Stimulated activated naive B cell treated with anti-CD40 and anti-IgM and Interleukin-4, amounts not matched to agents 10 μg/mL and 1 μg/mL and 100 μg/mL, for 72 hours (primary cell): ENCODE measurements at regions not wholly inside any gene's neighbourhood (a gene's known extent, or its start where the extent isn't known, plus 50 kb on each side); places are given as distances from the start of the nearest gene placed in this dataset.

Experiments used
- ATAC-seq, 2 donors: fragments of 150-1000 bp; cut with Tn5 transposase; replicated peaks; 2 replicates each; pipeline ENCODE4 v1.10.0; 2021; ENCODE audit warnings: moderate library complexity in 1 of 2
- DNase-seq: peaks from one replicate; pipeline ENCODE4 v3.0.0; 2021
- H3K27ac Mint-ChIP-seq: one replicate; pipeline ENCODE4 v1.8.0; 2022; ENCODE audit warnings: mild to moderate bottlenecking, mixed read lengths
- H3K27me3 Mint-ChIP-seq, 2 donors: one replicate each; pipeline ENCODE4 v1.8.0; 2022; ENCODE audit warnings: mixed read lengths in 2 of 2
- H3K36me3 Mint-ChIP-seq, 2 donors: one replicate each; pipeline ENCODE4 v1.8.0; 2022; ENCODE audit warnings: mixed read lengths in 2 of 2, mild to moderate bottlenecking in 1 of 2
- H3K4me1 Mint-ChIP-seq, 2 donors: one replicate each; pipeline ENCODE4 v1.8.0; 2022; ENCODE audit warnings: mixed read lengths in 2 of 2, mild to moderate bottlenecking in 1 of 2
- H3K4me3 Mint-ChIP-seq, 2 donors: one replicate each; pipeline ENCODE4 v1.8.0; 2022; ENCODE audit warnings: mild to moderate bottlenecking in 2 of 2, mixed read lengths in 2 of 2, moderate library complexity in 1 of 2
- H3K9me3 Mint-ChIP-seq, 2 donors: one replicate each; pipeline ENCODE4 v1.8.0; 2022; ENCODE audit warnings: mixed read lengths in 2 of 2, mild to moderate bottlenecking in 1 of 2

- H3K9me3 Mint-ChIP-seq, result no peaks in the 10 kb centered on the region
- H3K4me3 Mint-ChIP-seq, result no peak overlapping the region
- DNase-seq (no peak), ATAC-seq (no peak)
- no peaks in the 10 kb centered on the region for H3K27me3 Mint-ChIP-seq
- no peaks in the 10 kb centered on the region for H3K36me3 Mint-ChIP-seq
- H3K4me1 Mint-ChIP-seq, result peaks cover 11 to 13% of the 10 kb centered on the region in 2 donors
- H3K27ac Mint-ChIP-seq, result peak overlapping the region; percentile 10
These were observed 98.1 kb upstream of the ARHGEF3 start for GRCh38 chr3:56899851-56900250.

- no peaks in the 10 kb centered on the region for H3K27me3 Mint-ChIP-seq
- H3K27ac Mint-ChIP-seq, result no peak overlapping the region
- H3K4me1 Mint-ChIP-seq, result peaks cover 9 to 17% of the 10 kb centered on the region in 2 donors
- H3K9me3 Mint-ChIP-seq, result no peaks in the 10 kb centered on the region
- ATAC-seq (no peak), DNase-seq (no peak)
- H3K4me3 Mint-ChIP-seq, result no peak overlapping the region
- no peaks in the 10 kb centered on the region for H3K36me3 Mint-ChIP-seq
These were observed 97.3 kb upstream of the ARHGEF3 start for GRCh38 chr3:56899078-56899477.

GRCh38 chr3:56896357-56896756 lies 94.6 kb upstream of the ARHGEF3 start:
- no peaks in the 10 kb centered on the region for H3K36me3 Mint-ChIP-seq
- H3K9me3 Mint-ChIP-seq, result no peaks in the 10 kb centered on the region
- H3K4me1 Mint-ChIP-seq, result peaks cover 6 to 17% of the 10 kb centered on the region in 2 donors
- H3K27me3 Mint-ChIP-seq, result no peaks in the 10 kb centered on the region
- DNase-seq (no peak), ATAC-seq (no peak)
- no peak overlapping the region for H3K4me3 Mint-ChIP-seq
- H3K27ac Mint-ChIP-seq, result no peak overlapping the region

- Mint-ChIP-seq H3K4me3 (peak overlapping the region in 1 of 2 donors; percentile 8), H3K4me1 (peaks cover 6 to 15% of the 10 kb centered on the region in 2 donors), H3K9me3 (no peaks in the 10 kb centered on the region), H3K27ac (no peak overlapping the region), H3K36me3 (no peaks in the 10 kb centered on the region), H3K27me3 (no peaks in the 10 kb centered on the region)
- ATAC-seq (peak; percentile 90 to 94), DNase-seq (no peak)
These were observed 93.2 kb upstream of the ARHGEF3 start for GRCh38 chr3:56894881-56895431.

DNA sequence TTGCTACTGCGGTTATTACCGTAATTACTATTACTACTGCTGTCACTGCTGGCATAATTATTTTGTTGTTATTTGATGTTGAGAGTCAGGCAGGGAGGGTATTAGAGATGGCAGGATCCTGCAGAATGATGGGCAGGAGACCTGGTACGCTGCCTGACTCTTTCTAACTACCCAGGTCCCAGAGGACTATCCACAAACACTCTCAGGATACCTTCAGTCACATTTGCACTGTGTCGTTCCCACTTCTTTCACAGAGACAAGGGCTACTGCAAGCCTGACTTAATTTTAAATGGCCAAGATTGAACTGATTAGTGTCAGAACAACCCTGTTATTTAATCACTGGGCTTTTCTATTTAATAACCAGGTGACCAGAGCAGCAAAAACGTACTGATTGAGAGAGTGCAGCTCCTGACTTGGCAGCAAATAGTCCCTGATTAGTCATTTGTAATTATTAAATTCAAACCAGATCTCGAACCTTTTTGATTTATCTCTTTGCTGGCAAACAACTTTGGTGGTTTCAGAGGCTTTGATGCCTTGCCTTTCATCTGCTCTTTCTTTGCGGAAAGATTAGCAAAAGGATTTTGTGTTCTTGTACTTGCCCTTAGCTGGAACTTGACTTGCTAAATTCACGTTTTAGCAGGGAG lies 88.8 kb upstream of the ARHGEF3 start:
- H3K9me3 Mint-ChIP-seq, result no peaks in the 10 kb centered on the region
- no peak overlapping the region for H3K27ac Mint-ChIP-seq
- H3K36me3 Mint-ChIP-seq, result no peaks in the 10 kb centered on the region
- no peaks in the 10 kb centered on the region for H3K27me3 Mint-ChIP-seq
- H3K4me1 Mint-ChIP-seq, result peaks cover 24 to 30% of the 10 kb centered on the region in 2 donors
- DNase-seq (no peak), ATAC-seq (no peak)
- H3K4me3 Mint-ChIP-seq, result no peak overlapping the region

- Mint-ChIP-seq H3K27me3 (no peaks in the 10 kb centered on the region), H3K27ac (no peak overlapping the region), H3K36me3 (no peaks in the 10 kb centered on the region), H3K4me3 (no peak overlapping the region), H3K4me1 (peaks cover 22% of the 10 kb centered on the region in 2 donors), H3K9me3 (no peaks in the 10 kb centered on the region)
- DNase-seq (no peak), ATAC-seq (no peak)
These were observed 87.4 kb upstream of the ARHGEF3 start for GRCh38 chr3:56889131-56889530.

DNA sequence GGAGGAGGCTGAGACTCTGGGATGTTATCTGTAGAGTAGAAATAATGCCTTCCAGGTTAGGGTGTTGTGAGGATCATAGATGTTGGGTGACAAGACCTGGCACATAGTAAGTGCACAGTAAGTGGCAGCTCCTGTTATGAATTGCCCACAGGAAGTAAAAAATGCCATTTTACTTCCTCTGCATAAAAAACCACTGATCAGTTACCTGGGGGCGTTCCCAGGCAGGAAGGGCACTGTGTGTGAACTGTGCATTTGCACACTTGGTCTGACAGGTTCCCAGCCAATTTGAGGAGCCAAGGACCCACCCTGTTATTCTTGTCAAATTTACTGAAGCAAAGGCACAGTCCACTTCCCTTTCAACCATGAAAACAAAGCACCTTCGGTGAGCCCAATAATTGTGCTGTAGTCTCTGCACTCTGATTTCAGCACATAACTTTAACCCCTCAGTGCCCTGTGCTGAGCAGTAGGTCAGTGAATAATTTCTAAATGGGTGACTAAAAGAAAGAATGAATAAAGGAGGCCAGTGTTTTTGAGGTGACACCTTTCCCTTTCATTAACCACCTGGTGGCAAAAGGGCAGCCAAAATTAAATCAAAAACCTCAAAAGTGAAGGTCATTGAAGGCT lies 85.8 kb upstream of the ARHGEF3 start:
- Mint-ChIP-seq H3K36me3 (no peaks in the 10 kb centered on the region), H3K9me3 (no peaks in the 10 kb centered on the region), H3K27ac (peak overlapping the region; percentile 37), H3K27me3 (no peaks in the 10 kb centered on the region), H3K4me3 (peak overlapping the region; percentile 3 to 25), H3K4me1 (peaks cover 20 to 25% of the 10 kb centered on the region in 2 donors)
- DNase-seq (no peak), ATAC-seq (peak; percentile 89 to 90)

GRCh38 chr3:56886314-56886713 lies 84.6 kb upstream of the ARHGEF3 start:
- peaks cover 20 to 25% of the 10 kb centered on the region in 2 donors for H3K4me1 Mint-ChIP-seq

DNA sequence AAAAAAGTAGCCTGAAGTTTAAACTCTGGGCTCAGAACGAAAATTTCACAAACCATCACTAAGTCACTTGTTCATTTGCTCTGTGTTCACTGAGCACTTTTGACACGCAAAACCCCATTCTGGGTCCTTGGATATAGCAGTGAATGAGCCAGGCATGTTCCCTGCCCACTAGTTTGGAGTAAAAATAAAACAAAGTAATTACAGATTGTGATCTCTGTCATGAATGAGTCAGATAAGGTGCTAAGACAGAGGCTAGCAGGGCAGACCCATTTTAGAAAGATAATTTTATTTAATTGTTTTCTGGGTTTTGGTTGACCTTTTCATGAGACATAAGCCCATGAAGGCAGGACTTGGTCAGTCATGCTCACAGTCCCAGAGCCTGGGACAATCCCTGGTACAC lies 84.1 kb upstream of the ARHGEF3 start:
- Mint-ChIP-seq H3K27me3 (no peaks in the 10 kb centered on the region), H3K9me3 (no peaks in the 10 kb centered on the region), H3K36me3 (no peaks in the 10 kb centered on the region), H3K4me1 (peaks cover 20 to 25% of the 10 kb centered on the region in 2 donors), H3K27ac (no peak overlapping the region), H3K4me3 (no peak overlapping the region)
- ATAC-seq (no peak), DNase-seq (no peak)

More at GRCh38 chr3:56886314-56886713, 84.6 kb upstream of the ARHGEF3 start:
- Mint-ChIP-seq H3K27me3 (no peaks in the 10 kb centered on the region), H3K36me3 (no peaks in the 10 kb centered on the region), H3K4me3 (no peak overlapping the region), H3K27ac (peak overlapping the region; percentile 26), H3K9me3 (no peaks in the 10 kb centered on the region)
- no peak for ATAC-seq
- DNase-seq, result no peak

- Mint-ChIP-seq H3K36me3 (no peaks in the 10 kb centered on the region), H3K27ac (no peak overlapping the region), H3K4me1 (peaks cover 20 to 25% of the 10 kb centered on the region in 2 donors), H3K9me3 (no peaks in the 10 kb centered on the region), H3K4me3 (no peak overlapping the region), H3K27me3 (no peaks in the 10 kb centered on the region)
- no peak for DNase-seq
- ATAC-seq, result no peak
These were observed 83.7 kb upstream of the ARHGEF3 start for GRCh38 chr3:56885453-56885852.

GRCh38 chr3:56884387-56884786 lies 82.6 kb upstream of the ARHGEF3 start:
- Mint-ChIP-seq H3K4me3 (no peak overlapping the region), H3K4me1 (peaks cover 20 to 32% of the 10 kb centered on the region in 2 donors), H3K27ac (no peak overlapping the region), H3K27me3 (no peaks in the 10 kb centered on the region), H3K9me3 (no peaks in the 10 kb centered on the region), H3K36me3 (no peaks in the 10 kb centered on the region)
- no peak for ATAC-seq
- DNase-seq, result no peak

DNA sequence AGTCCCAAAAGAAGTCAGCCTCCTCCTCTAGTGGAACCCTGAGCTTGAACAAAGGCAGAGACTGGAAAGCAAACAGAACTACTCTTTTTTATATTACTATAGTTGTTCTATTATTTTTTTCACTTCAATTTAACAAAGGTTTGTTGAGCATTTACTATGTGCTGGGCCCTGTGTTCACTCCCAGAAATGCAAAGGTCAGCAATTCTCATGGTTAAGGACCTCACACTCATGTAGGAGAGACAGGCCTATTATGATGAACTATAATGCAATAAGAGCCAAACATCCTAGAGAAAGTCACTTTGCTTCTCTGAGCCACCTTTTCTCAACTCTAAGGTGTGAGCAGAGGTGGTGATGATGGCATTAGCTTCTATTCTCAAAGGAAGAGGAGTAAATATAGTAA lies 82.1 kb upstream of the ARHGEF3 start:
- H3K4me1 Mint-ChIP-seq, result peaks cover 17 to 34% of the 10 kb centered on the region in 2 donors
- H3K27ac Mint-ChIP-seq, result no peak overlapping the region

GRCh38 chr3:56882896-56883295 lies 81.1 kb upstream of the ARHGEF3 start:
- Mint-ChIP-seq H3K36me3 (no peaks in the 10 kb centered on the region), H3K27ac (no peak overlapping the region), H3K27me3 (no peaks in the 10 kb centered on the region), H3K4me1 (peaks cover 23 to 39% of the 10 kb centered on the region in 2 donors), H3K4me3 (no peak overlapping the region), H3K9me3 (no peaks in the 10 kb centered on the region)
- ATAC-seq, result no peak
- no peak for DNase-seq

More for the DNA sequence above, 82.1 kb upstream of the ARHGEF3 start:
- no peaks in the 10 kb centered on the region for H3K9me3 Mint-ChIP-seq
- DNase-seq, result no peak
- H3K36me3 Mint-ChIP-seq, result no peaks in the 10 kb centered on the region
- no peak overlapping the region for H3K4me3 Mint-ChIP-seq
- H3K27me3 Mint-ChIP-seq, result no peaks in the 10 kb centered on the region
- no peak for ATAC-seq

DNA sequence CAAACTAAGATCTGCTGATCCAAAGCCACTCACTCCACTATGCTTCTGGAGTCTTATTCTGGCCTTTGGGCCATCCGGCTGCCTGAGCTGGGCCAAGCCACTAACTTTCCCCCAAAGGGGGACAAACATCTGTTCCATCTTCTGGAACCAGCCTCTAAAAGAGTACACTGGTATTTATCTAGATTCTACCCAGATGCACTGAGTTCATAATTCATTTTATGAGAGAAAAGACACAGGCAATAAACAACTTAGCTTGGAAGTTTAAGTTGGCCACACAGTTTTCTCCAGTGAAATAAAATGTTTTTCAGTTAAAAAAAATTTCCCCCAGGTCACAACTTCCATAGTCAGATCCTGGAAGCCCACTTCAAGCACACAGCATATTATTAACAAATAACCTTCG lies 80.1 kb upstream of the ARHGEF3 start:
- Mint-ChIP-seq H3K9me3 (no peaks in the 10 kb centered on the region), H3K4me1 (peaks cover 13 to 29% of the 10 kb centered on the region in 2 donors), H3K27ac (no peak overlapping the region), H3K27me3 (no peaks in the 10 kb centered on the region), H3K4me3 (no peak overlapping the region), H3K36me3 (no peaks in the 10 kb centered on the region)
- DNase-seq (no peak), ATAC-seq (no peak)
